ENCODE measurements at regions not wholly inside any gene's neighbourhood (a gene's known extent, or its start where the extent isn't known, plus 50 kb on each side); places are given as distances from the start of the nearest gene placed in this dataset.
"Not testable (repeated sequence)": the region's sequence is repeated elsewhere in the genome, so short reads cannot be mapped to it uniquely, and the experiment has no call there.

GRCh38 chr5:130578354-130578753 is 586.7 kb downstream of the HINT1 start:
- no peak for DNase-seq (ENCODE audit: low read depth)

- DNase-seq (ENCODE audit: low read depth), result no peak
Measured at GRCh38 chr5:130571076-130571475, 594.0 kb downstream of the HINT1 start.

- DNase-seq (ENCODE audit: low read depth), result no peak
Measured at GRCh38 chr5:130568791-130569190, 596.3 kb downstream of the HINT1 start.

- no peak for DNase-seq (ENCODE audit: low read depth)
Measured at GRCh38 chr5:130555429-130555828, 609.6 kb downstream of the HINT1 start.

GRCh38 chr5:130550562-130550928 is 614.5 kb downstream of the HINT1 start:
- DNase-seq (ENCODE audit: low read depth), result no peak

GRCh38 chr5:130549884-130550561 is 615.0 kb downstream of the HINT1 start:
- no peak for DNase-seq (ENCODE audit: low read depth)

- no peak for DNase-seq (ENCODE audit: low read depth)
Measured at GRCh38 chr5:130546211-130546610, 618.8 kb downstream of the HINT1 start.

GRCh38 chr5:130545291-130545690 is 619.8 kb downstream of the HINT1 start:
- no peak for DNase-seq (ENCODE audit: low read depth)

- DNase-seq (ENCODE audit: low read depth), result no peak
Measured at GRCh38 chr5:130541617-130542221, 623.3 kb downstream of the HINT1 start.

- DNase-seq (ENCODE audit: low read depth), result no peak
Measured at GRCh38 chr5:130536691-130537090, 628.4 kb downstream of the HINT1 start.

- DNase-seq (ENCODE audit: low read depth), result no peak
Measured at GRCh38 chr5:130532786-130533185, 628.5 kb downstream of the CHSY3 start.

- no peak for DNase-seq (ENCODE audit: low read depth)
Measured at GRCh38 chr5:130529511-130530485, 625.5 kb downstream of the CHSY3 start.

GRCh38 chr5:130529111-130529510 is 624.8 kb downstream of the CHSY3 start:
- DNase-seq (ENCODE audit: low read depth), result no peak

- DNase-seq (ENCODE audit: low read depth), result no peak
Measured at GRCh38 chr5:130528474-130528873, 624.2 kb downstream of the CHSY3 start.

GRCh38 chr5:130526708-130527107 is 622.4 kb downstream of the CHSY3 start:
- no peak for DNase-seq (ENCODE audit: low read depth)

GRCh38 chr5:130520211-130520610 is 615.9 kb downstream of the CHSY3 start:
- no peak for DNase-seq (ENCODE audit: low read depth)

- DNase-seq (ENCODE audit: low read depth), result no peak
Measured at GRCh38 chr5:130514984-130515690, 610.9 kb downstream of the CHSY3 start.

- DNase-seq (ENCODE audit: low read depth), result no peak
Measured at GRCh38 chr5:130502702-130503101, 598.4 kb downstream of the CHSY3 start.

GRCh38 chr5:130501151-130501865 is 597.0 kb downstream of the CHSY3 start:
- no peak for DNase-seq (ENCODE audit: low read depth)

- not testable (repeated sequence) for DNase-seq (ENCODE audit: low read depth)
Measured at GRCh38 chr5:130500495-130500894, 596.2 kb downstream of the CHSY3 start.

GRCh38 chr5:130496215-130496614 is 592.0 kb downstream of the CHSY3 start:
- DNase-seq (ENCODE audit: low read depth), result no peak

GRCh38 chr5:130488252-130488651 is 584.0 kb downstream of the CHSY3 start:
- DNase-seq (ENCODE audit: low read depth), result no peak
